IMR-90 (cell line): ENCODE measurements at regions not wholly inside any gene's neighbourhood (a gene's known extent, or its start where the extent isn't known, plus 50 kb on each side); places are given as distances from the start of the nearest gene placed in this dataset.
A peak's percentile ranks its signal among the peaks of the same experiment; 100 is the strongest.

Experiments
- ATAC-seq: fragments of 200-7000 bp; cut with Tn5 transposase; 2 replicates; pipeline ENCODE4 v1.9.1; 2020; ENCODE audit warnings: low read depth, mild to moderate bottlenecking, moderate library complexity
- BruUV-seq: library from RNA; stranded (reverse); fragments of 400-500 nt; replicated peaks from 2 replicates; lab custom pipeline; 2021; lab: Mats Ljungman, UMichigan
- CTCF ChIA-PET: fragments of 300-600 bp; formaldehyde crosslinking; extraction: SDS; loops from one replicate; lab custom pipeline; 2021; ENCODE audit warnings: antibody characterized with exemption; lab: Yijun Ruan, JAX
- POLR2A ChIA-PET: fragments of 300-600 bp; sonication (Branson Sonifier 250); formaldehyde crosslinking; loops from one replicate; lab custom pipeline; 2022; ENCODE audit warnings: antibody characterized with exemption; ENCODE audit not compliant: unreplicated experiment; lab: Charles Lee
- DNase-seq: peaks from one replicate; pipeline ENCODE4 v3.0.0; 2013
- H2AFZ ChIP-seq: replicated peaks from 2 replicates; pipeline ENCODE3; 2013; ENCODE audit warnings: low read length, mild to moderate bottlenecking; ENCODE audit not compliant: poor library complexity
- H2AK5ac ChIP-seq: 2 replicates; pipeline ENCODE4 v1.6.1; 2013; ENCODE audit warnings: low read depth, low read length, inconsistent platforms
- H2AK9ac ChIP-seq: replicated peaks from 2 replicates; pipeline ENCODE3; 2013; ENCODE audit warnings: mild to moderate bottlenecking, low read depth, low read length, moderate library complexity; ENCODE audit not compliant: poor library complexity
- H2BK120ac ChIP-seq: 2 replicates; pipeline ENCODE4 v1.6.1; 2013; ENCODE audit warnings: low read depth, low read length, inconsistent platforms
- H2BK15ac ChIP-seq: 3 replicates; pipeline ENCODE4 v1.6.1; 2013; ENCODE audit warnings: low read depth, low read length, inconsistent platforms
- H2BK20ac ChIP-seq: 2 replicates; pipeline ENCODE4 v1.6.1; 2013; ENCODE audit warnings: low read depth, mild to moderate bottlenecking, inconsistent platforms, low read length, moderate library complexity
- H2BK5ac ChIP-seq: 2 replicates; pipeline ENCODE4 v1.6.1; 2013; ENCODE audit warnings: mild to moderate bottlenecking, low read depth, low read length, inconsistent platforms; ENCODE audit not compliant: poor library complexity, severe bottlenecking
- H3K14ac ChIP-seq: replicated peaks from 2 replicates; pipeline ENCODE4 v1.6.1; 2013; ENCODE audit warnings: low read depth, low read length, inconsistent platforms
- H3K18ac ChIP-seq: 2 replicates; pipeline ENCODE4 v1.6.1; 2013; ENCODE audit warnings: low read depth, low read length, control low read depth
- H3K23ac ChIP-seq: 2 replicates; pipeline ENCODE4 v1.6.1; 2013; ENCODE audit warnings: low read depth, low read length, inconsistent platforms
- H3K27ac ChIP-seq: 2 replicates; pipeline ENCODE4 v1.5.1; 2013; ENCODE audit warnings: mild to moderate bottlenecking, control low read depth, low read length; ENCODE audit not compliant: insufficient read depth
- H3K27me3 ChIP-seq: 2 replicates; pipeline ENCODE4 v1.6.1; 2013; ENCODE audit warnings: low read length; ENCODE audit not compliant: control insufficient read depth, insufficient read depth
- H3K36me3 ChIP-seq: 2 replicates; pipeline ENCODE4 v1.6.1; 2013; ENCODE audit warnings: low read length, mixed read lengths; ENCODE audit not compliant: control insufficient read depth, insufficient read depth
- H3K4ac ChIP-seq: 2 replicates; pipeline ENCODE4 v1.6.1; 2013; ENCODE audit warnings: low read depth, low read length, inconsistent platforms
- H3K4me1 ChIP-seq: 2 replicates; pipeline ENCODE4 v1.6.1; 2013; ENCODE audit warnings: low read length, mixed read lengths; ENCODE audit not compliant: control insufficient read depth, insufficient read depth
- H3K4me2 ChIP-seq: 2 replicates; pipeline ENCODE4 v1.6.1; 2013; ENCODE audit warnings: low read depth, mild to moderate bottlenecking, control low read depth, low read length, moderate library complexity
- H3K4me3 ChIP-seq: 2 replicates; pipeline ENCODE4 v1.5.1; 2013; ENCODE audit warnings: low read depth, mild to moderate bottlenecking, control low read depth, low read length, moderate library complexity; ENCODE audit not compliant: insufficient read depth
- H3K56ac ChIP-seq: 2 replicates; pipeline ENCODE4 v1.6.1; 2013; ENCODE audit warnings: low read length, inconsistent platforms; ENCODE audit not compliant: insufficient read depth; ENCODE audit errors: extremely low read depth
- H3K79me1 ChIP-seq, 2 experiments: 2 replicates each; pipeline ENCODE4 v1.6.1; 2013; ENCODE audit warnings: low read length in 2 of 2, inconsistent platforms in 1 of 2, low read depth in 1 of 2
- H3K9ac ChIP-seq: 2 replicates; pipeline ENCODE4 v1.6.1; 2013; ENCODE audit warnings: low read depth, low read length, control low read depth
- H3K9me1 ChIP-seq: 2 replicates; pipeline ENCODE4 v1.6.1; 2013; ENCODE audit warnings: low read length, inconsistent platforms; ENCODE audit not compliant: insufficient read depth
- H3K9me3 ChIP-seq: 2 replicates; pipeline ENCODE4 v1.6.1; 2013; ENCODE audit warnings: low read length; ENCODE audit not compliant: control insufficient read depth, insufficient read depth
- H4K20me1 ChIP-seq: 2 replicates; pipeline ENCODE4 v1.6.1; 2013; ENCODE audit warnings: low read length, inconsistent platforms; ENCODE audit not compliant: insufficient read depth
- H4K5ac ChIP-seq: 2 replicates; pipeline ENCODE4 v1.6.1; 2013; ENCODE audit warnings: mild to moderate bottlenecking, low read depth, low read length, control low read depth
- H4K8ac ChIP-seq, 2 experiments: 2 replicates each; pipeline ENCODE4 v1.6.1; 2013; ENCODE audit warnings: low read depth in 2 of 2, low read length in 2 of 2, control low read depth in 1 of 2, inconsistent platforms in 1 of 2
- H4K91ac ChIP-seq: 2 replicates; pipeline ENCODE4 v1.6.1; 2013; ENCODE audit warnings: low read depth, low read length, inconsistent platforms; ENCODE audit not compliant: insufficient read depth
- CEBPB ChIP-seq: IDR thresholded peaks from 2 replicates; pipeline ENCODE4 v1.6.1; 2012; ENCODE audit warnings: low read depth, low read length, improper control_type of control experiment
- FOS ChIP-seq: fragments of 150-350 bp; IDR thresholded peaks from 2 replicates; pipeline ENCODE4 v1.6.1; 2016; ENCODE audit warnings: low read depth, low read length
- MXI1 ChIP-seq: IDR thresholded peaks from 2 replicates; pipeline ENCODE4 v1.6.1; 2012; ENCODE audit warnings: low read depth, mild to moderate bottlenecking, low read length, moderate library complexity, borderline replicate concordance
- NFE2L2 ChIP-seq: fragments of 150-350 bp; IDR thresholded peaks from 2 replicates; pipeline ENCODE4 v1.6.1; 2016; ENCODE audit warnings: low read depth, mild to moderate bottlenecking, low read length
- RCOR1 ChIP-seq: IDR thresholded peaks from 2 replicates; pipeline ENCODE4 v1.6.1; 2012; ENCODE audit warnings: mild to moderate bottlenecking, low read length, improper control_type of control experiment; ENCODE audit not compliant: insufficient replicate concordance
- RFX5 ChIP-seq: IDR thresholded peaks from 2 replicates; pipeline ENCODE4 v1.8.0; 2012; ENCODE audit warnings: low read depth, mild to moderate bottlenecking, low read length, moderate library complexity
- WGBS, 2 experiments: methylation state at CpG; one replicate each; pipeline versions ENCODE4 v1.1.5 to v1.1.7; 2013; ENCODE audit warnings: missing lambda C conversion rate in 2 of 2; ENCODE audit not compliant: insufficient read length in 1 of 2; ENCODE audit errors: extremely low coverage in 2 of 2; 5-methylcytosine and 5-hydroxymethylcytosine counted together
- dilution Hi-C: fragments of 300-500 bp; cut with HindIII; formaldehyde crosslinking; loops from one replicate; pipeline ENCODE4 v1.14.3; 2018; ENCODE audit warnings: low sequenced_read_pairs; ENCODE audit not compliant: unreplicated experiment
- in situ Hi-C: fragments of 300-500 bp; cut with MboI; formaldehyde crosslinking; loops from 3 replicates; pipeline ENCODE4 v1.14.3; 2019; ENCODE audit warnings: low sequenced_read_pairs, inconsistent platforms, mixed read lengths
- intact Hi-C: fragments of 100-400 bp; cut with micrococcal nuclease; formaldehyde crosslinking; loops from 2 replicates; pipeline ENCODE4 v1.10.0; 2022

DNA sequence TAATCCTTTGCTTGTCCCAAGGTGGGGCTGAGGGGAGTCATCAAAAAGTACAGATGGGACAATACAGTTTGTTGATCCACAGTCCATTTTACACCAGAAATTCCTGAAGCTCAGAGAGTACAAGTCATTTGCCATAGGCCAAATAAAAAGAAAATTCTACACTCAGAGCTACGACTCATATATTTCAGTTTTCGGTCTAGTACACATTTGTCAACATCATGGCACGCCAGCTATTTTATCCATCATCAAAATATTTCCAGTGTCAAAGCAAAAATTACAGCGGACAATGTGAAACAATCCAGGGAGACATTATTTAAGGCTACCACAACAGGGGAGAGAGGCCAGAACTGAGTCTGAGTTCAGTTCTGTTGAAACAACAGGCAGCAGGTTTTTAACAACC is 587.5 kb upstream of the DSEL start:
- WGBS, 2 experiments, result no CpG with 5 or more reads among the region's 4 CpGs
- CTCF ChIA-PET, result interaction anchor here (1.1 kb wide), 1 partner anchor 11 kb away, joined by 4 read pairs; no protein-coding TSS in a partner anchor
- ATAC-seq, result no peak

More for the DNA sequence above, 587.5 kb upstream of the DSEL start:
- peak overlapping the region; percentile 45 for H3K4ac ChIP-seq
- no peak overlapping the region for H2AK5ac ChIP-seq
- no peak overlapping the region for H3K4me2 ChIP-seq
- no peak overlapping the region for H3K4me3 ChIP-seq
- H3K9me1 ChIP-seq, result no peaks in the 10 kb centered on the region
- 0 out of 3 replicates have a peak overlapping the region, but pooled peaks have one; percentile 25 for H2BK15ac ChIP-seq
- in situ Hi-C loops (no loop called here), dilution Hi-C loops (no loop called here), intact Hi-C loops (loop anchor here (5.0 kb wide), 1 partner anchor 587 kb away; the partner anchor contains the start of gene DSEL)
- H2BK5ac ChIP-seq, result peak overlapping the region; percentile 95
- DNase-seq, result no peak
- no peak overlapping the region for H3K56ac ChIP-seq
- H3K79me1 ChIP-seq, result no peaks in the 10 kb centered on the region
- peak overlapping the region in 1 of 2 experiments; percentile 44; a peak in 2 of 4 replicates for H4K8ac ChIP-seq
- no peak overlapping the region for H3K27ac ChIP-seq
- peak overlapping the region; percentile 60; the same call in 1 of the 2 replicates for H2BK20ac ChIP-seq
- H3K14ac ChIP-seq, result no peak overlapping the region; the same call in 1 of the 2 replicates
- H3K36me3 ChIP-seq, result no peaks in the 10 kb centered on the region
- H2AFZ ChIP-seq, result no peak overlapping the region
- H3K23ac ChIP-seq, result no peak overlapping the region
- no peak for TF ChIP-seq CEBPB
- TF ChIP-seq RFX5, result no peak
- no peak for TF ChIP-seq FOS
- TF ChIP-seq RCOR1, result no peak
- no peak for TF ChIP-seq MXI1
- TF ChIP-seq NFE2L2, result no peak
- H3K9ac ChIP-seq, result no peak overlapping the region
- peak overlapping the region; percentile 54; the same call in 1 of the 2 replicates for H4K91ac ChIP-seq
- peak overlapping the region; percentile 97; the same call in 1 of the 2 replicates for H3K18ac ChIP-seq
- H3K9me3 ChIP-seq, result no peaks in the 10 kb centered on the region
- peak overlapping the region; percentile 80 for H2BK120ac ChIP-seq
- no peak overlapping the region for H2AK9ac ChIP-seq
- H4K20me1 ChIP-seq, result no peaks in the 10 kb centered on the region
- peaks cover 3% of the 10 kb centered on the region for H3K4me1 ChIP-seq
- POLR2A ChIA-PET, result no interaction called here
- peak overlapping the region; percentile 80; the same call in 1 of the 2 replicates for H4K5ac ChIP-seq
- H3K27me3 ChIP-seq, result no peaks in the 10 kb centered on the region
- BruUV-seq, result no TSS peak
